PC-3 (cell line): ENCODE measurements at regions not wholly inside any gene's neighbourhood (a gene's known extent, or its start where the extent isn't known, plus 50 kb on each side); places are given as distances from the start of the nearest gene placed in this dataset.

Experiments
- ATAC-seq: fragments of 200-7000 bp; cut with Tn5 transposase; 2 replicates; pipeline ENCODE4 v1.9.1; 2020; ENCODE audit warnings: mild to moderate bottlenecking, moderate library complexity
- BruUV-seq: library from RNA; stranded (reverse); fragments of 400-500 nt; replicated peaks from 2 replicates; lab custom pipeline; 2021; lab: Mats Ljungman, UMichigan
- CTCF ChIA-PET: fragments of 300-600 bp; sonication (Branson Sonifier 250); formaldehyde crosslinking; loops from one replicate; lab custom pipeline; 2022; ENCODE audit warnings: antibody characterized with exemption; lab: Charles Lee
- POLR2A ChIA-PET: fragments of 300-600 bp; sonication (Branson Sonifier 250); formaldehyde crosslinking; loops from one replicate; lab custom pipeline; 2022; ENCODE audit warnings: antibody characterized with exemption; ENCODE audit not compliant: unreplicated experiment; lab: Charles Lee
- DNase-seq: peaks from one replicate; pipeline ENCODE4 v3.0.0-alpha.2; 2015
- H2AFZ ChIP-seq: fragments of 300-600 bp; sonication (generic); 2 replicates; pipeline ENCODE4 v1.6.0; 2016; ENCODE audit warnings: antibody characterized with exemption, low read length
- H3F3A ChIP-seq: fragments of 300-600 bp; sonication (generic); one replicate; pipeline ENCODE4 v1.6.0; 2017; ENCODE audit warnings: antibody characterized with exemption, low read length, control low read depth, mild to moderate bottlenecking; ENCODE audit not compliant: unreplicated experiment
- H3K27ac ChIP-seq: fragments of 300-600 bp; sonication (generic); 2 replicates; pipeline ENCODE4 v1.5.1; 2016; ENCODE audit warnings: mild to moderate bottlenecking, low read length
- H3K27me3 ChIP-seq: fragments of 300-600 bp; sonication (generic); 2 replicates; pipeline ENCODE4 v1.6.1; 2016; ENCODE audit warnings: low read length, mixed read lengths
- H3K36me3 ChIP-seq: fragments of 300-600 bp; sonication (generic); 2 replicates; pipeline ENCODE4 v1.6.1; 2016; ENCODE audit warnings: low read depth, mixed run types, low read length, mixed read lengths
- H3K4me1 ChIP-seq: fragments of 300-600 bp; sonication (generic); 2 replicates; pipeline ENCODE4 v1.5.1; 2016; ENCODE audit warnings: low read length; ENCODE audit not compliant: insufficient read depth
- H3K4me2 ChIP-seq: fragments of 300-600 bp; sonication (generic); 2 replicates; pipeline ENCODE4 v1.6.0; 2016; ENCODE audit warnings: low read length
- H3K4me3 ChIP-seq: fragments of 300-600 bp; sonication (generic); 2 replicates; pipeline ENCODE4 v1.5.1; 2016; ENCODE audit warnings: mild to moderate bottlenecking, low read length, mixed read lengths
- H3K79me2 ChIP-seq: fragments of 300-600 bp; sonication (generic); 2 replicates; pipeline ENCODE4 v1.6.1; 2017; ENCODE audit warnings: low read length, mixed read lengths
- H3K9ac ChIP-seq: fragments of 300-600 bp; sonication (generic); 2 replicates; pipeline ENCODE4 v1.6.0; 2016; ENCODE audit warnings: mild to moderate bottlenecking, low read length
- H3K9me2 ChIP-seq: fragments of 300-600 bp; sonication (generic); replicated peaks from 2 replicates; pipeline ENCODE4 v1.6.1; 2016; ENCODE audit warnings: mixed run types, low read length, mixed read lengths
- H3K9me3 ChIP-seq: fragments of 300-600 bp; sonication (generic); 2 replicates; pipeline ENCODE4 v1.6.1; 2016; ENCODE audit warnings: low read length, mixed read lengths
- H4K20me1 ChIP-seq: fragments of 300-600 bp; sonication (generic); 2 replicates; pipeline ENCODE4 v1.6.1; 2016; ENCODE audit warnings: low read length, mixed read lengths
- CTCF ChIP-seq: fragments of 300-600 bp; sonication (generic); conservative IDR thresholded peaks from 2 replicates; pipeline ENCODE4 v1.5.1; 2017; ENCODE audit warnings: antibody characterized with exemption, low read depth, mild to moderate bottlenecking, low read length
- EZH2 ChIP-seq: fragments of 300-600 bp; sonication (generic); IDR thresholded peaks from one replicate; pipeline ENCODE4 v1.6.1; 2017; ENCODE audit warnings: antibody characterized with exemption, mild to moderate bottlenecking, low read length; ENCODE audit not compliant: unreplicated experiment
- EZH2phosphoT487 ChIP-seq: fragments of 300-600 bp; sonication (generic); IDR thresholded peaks from 2 replicates; pipeline ENCODE4 v1.6.1; 2018; ENCODE audit warnings: mild to moderate bottlenecking, antibody characterized with exemption, low read length, borderline replicate concordance
- intact Hi-C: fragments of 100-400 bp; cut with micrococcal nuclease; formaldehyde crosslinking; loops from 2 replicates; pipeline ENCODE4 v1.9.0; 2023

- Histone ChIP-seq H3K9me3 (no peaks in the 10 kb centered on the region; the same call in 1 of the 2 replicates), H3K27ac (peak overlapping the region; percentile 58), H3K27me3 (no peaks in the 10 kb centered on the region), H4K20me1 (no peaks in the 10 kb centered on the region), H3K4me1 (peaks cover 29% of the 10 kb centered on the region), H3K9me2 (no peaks in the 10 kb centered on the region), H3K4me3 (no peak overlapping the region), H3K79me2 (no peaks in the 10 kb centered on the region), H3F3A (no peaks in the 10 kb centered on the region), H3K36me3 (no peaks in the 10 kb centered on the region), H2AFZ (no peak overlapping the region), H3K4me2 (peak overlapping the region; percentile 31), H3K9ac (peak overlapping the region; percentile 17)
- ATAC-seq (peak; percentile 71), DNase-seq (peak; percentile 97)
- BruUV-seq: no TSS peak
- TF ChIP-seq EZH2 (no peak), EZH2phosphoT487 (no peak), CTCF (no peak)
- POLR2A ChIA-PET: interaction anchor here (0.7 kb wide), 1 partner anchor 9 kb away, joined by 4 read pairs; no protein-coding TSS in a partner anchor
- CTCF ChIA-PET: interaction anchor here (0.6 to 1.8 kb wide), 4 partner anchors 54 to 683 kb away, joined by 3 to 12 read pairs (median 4); no protein-coding TSS in a partner anchor
- intact Hi-C loops: loop anchor here (2.0 to 5.0 kb wide), 4 partner anchors 184 to 681 kb away; no protein-coding TSS in a partner anchor
Observed at GRCh38 chr10:36096576-36096975, 454.5 kb upstream of the FZD8 start.

GRCh38 chr10:36094096-36094495 lies 452.0 kb upstream of the FZD8 start:
- intact Hi-C loops: no loop called here
- H3K79me2 ChIP-seq: no peaks in the 10 kb centered on the region
- no peak overlapping the region for H2AFZ ChIP-seq
- no peak overlapping the region for H3K4me3 ChIP-seq
- H3K9me3 ChIP-seq: no peaks in the 10 kb centered on the region; the same call in 1 of the 2 replicates
- no peaks in the 10 kb centered on the region for H3K36me3 ChIP-seq
- H3K27me3 ChIP-seq: no peaks in the 10 kb centered on the region
- no peaks in the 10 kb centered on the region for H3F3A ChIP-seq
- no peak overlapping the region for H3K4me2 ChIP-seq
- no peaks in the 10 kb centered on the region for H3K9me2 ChIP-seq
- TF ChIP-seq EZH2: no peak
- TF ChIP-seq CTCF: no peak; the same call in 1 of the 2 replicates
- no peak for TF ChIP-seq EZH2phosphoT487
- H3K4me1 ChIP-seq: peaks cover 29% of the 10 kb centered on the region
- H3K9ac ChIP-seq: no peak overlapping the region
- BruUV-seq: no TSS peak
- DNase-seq (peak; percentile 89), ATAC-seq (peak; percentile 38)
- H4K20me1 ChIP-seq: no peaks in the 10 kb centered on the region
- POLR2A ChIA-PET: no interaction called here
- no peak overlapping the region for H3K27ac ChIP-seq
- CTCF ChIA-PET: no interaction called here

GRCh38 chr10:36092116-36092515 lies 450.0 kb upstream of the FZD8 start:
- H3K27me3 ChIP-seq: no peaks in the 10 kb centered on the region
- H3K4me3 ChIP-seq: no peak overlapping the region
- H2AFZ ChIP-seq: no peak overlapping the region
- H3K79me2 ChIP-seq: no peaks in the 10 kb centered on the region
- no peaks in the 10 kb centered on the region for H4K20me1 ChIP-seq
- H3K9ac ChIP-seq: no peak overlapping the region
- no peak for ATAC-seq
- peaks cover 28% of the 10 kb centered on the region for H3K4me1 ChIP-seq
- no peak overlapping the region for H3K4me2 ChIP-seq
- CTCF ChIA-PET: no interaction called here
- H3F3A ChIP-seq: no peaks in the 10 kb centered on the region
- H3K9me2 ChIP-seq: no peaks in the 10 kb centered on the region
- intact Hi-C loops: no loop called here
- no peaks in the 10 kb centered on the region for H3K9me3 ChIP-seq
- POLR2A ChIA-PET: no interaction called here
- no peak for TF ChIP-seq EZH2phosphoT487
- no peak for TF ChIP-seq CTCF
- no peak for TF ChIP-seq EZH2
- no TSS peak for BruUV-seq
- no peak for DNase-seq
- H3K36me3 ChIP-seq: no peaks in the 10 kb centered on the region
- no peak overlapping the region for H3K27ac ChIP-seq
